Neural progenitor cell (in vitro differentiated cells): ENCODE measurements at regions not wholly inside any gene's neighbourhood (a gene's known extent, or its start where the extent isn't known, plus 50 kb on each side); places are given as distances from the start of the nearest gene placed in this dataset.

ENCODE experiments used
- EZH2phosphoT487 ChIP-seq: fragments of 200-600 bp; sonication (generic); IDR thresholded peaks from 2 replicates; pipeline ENCODE4 v1.6.1; 2017; ENCODE audit warnings: antibody characterized with exemption
- TF ChIP-seq, protein P1 (sequence below): fragments of 200-600 bp; sonication (generic); IDR thresholded peaks from 2 replicates; pipeline ENCODE4 v1.5.1; 2017; ENCODE audit warnings: antibody characterized with exemption, mild to moderate bottlenecking

DNA sequence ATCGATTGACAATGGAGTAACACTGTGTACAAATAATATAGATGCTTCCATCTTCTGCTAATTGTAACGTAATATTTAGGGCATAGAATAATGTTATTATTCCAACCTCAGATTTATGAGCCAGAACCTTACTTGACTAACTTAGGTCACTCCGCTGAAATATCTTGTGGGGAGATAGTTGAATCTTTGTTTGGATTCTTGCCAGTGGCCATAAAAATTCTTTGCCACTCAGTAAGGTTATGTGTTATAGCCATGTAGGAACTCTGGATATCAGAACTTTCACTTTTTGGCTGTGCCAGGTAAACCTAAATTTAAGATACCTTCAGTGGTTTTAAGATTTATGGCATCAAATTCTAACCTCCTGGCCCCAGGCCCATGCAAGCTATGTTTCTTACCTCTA lies 197.6 kb downstream of the WDR11 start:
- TF ChIP-seq EZH2phosphoT487 = no peak
- TF ChIP-seq, protein P1, sequence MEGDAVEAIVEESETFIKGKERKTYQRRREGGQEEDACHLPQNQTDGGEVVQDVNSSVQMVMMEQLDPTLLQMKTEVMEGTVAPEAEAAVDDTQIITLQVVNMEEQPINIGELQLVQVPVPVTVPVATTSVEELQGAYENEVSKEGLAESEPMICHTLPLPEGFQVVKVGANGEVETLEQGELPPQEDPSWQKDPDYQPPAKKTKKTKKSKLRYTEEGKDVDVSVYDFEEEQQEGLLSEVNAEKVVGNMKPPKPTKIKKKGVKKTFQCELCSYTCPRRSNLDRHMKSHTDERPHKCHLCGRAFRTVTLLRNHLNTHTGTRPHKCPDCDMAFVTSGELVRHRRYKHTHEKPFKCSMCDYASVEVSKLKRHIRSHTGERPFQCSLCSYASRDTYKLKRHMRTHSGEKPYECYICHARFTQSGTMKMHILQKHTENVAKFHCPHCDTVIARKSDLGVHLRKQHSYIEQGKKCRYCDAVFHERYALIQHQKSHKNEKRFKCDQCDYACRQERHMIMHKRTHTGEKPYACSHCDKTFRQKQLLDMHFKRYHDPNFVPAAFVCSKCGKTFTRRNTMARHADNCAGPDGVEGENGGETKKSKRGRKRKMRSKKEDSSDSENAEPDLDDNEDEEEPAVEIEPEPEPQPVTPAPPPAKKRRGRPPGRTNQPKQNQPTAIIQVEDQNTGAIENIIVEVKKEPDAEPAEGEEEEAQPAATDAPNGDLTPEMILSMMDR = no peak
